Stimulated activated naive CD8-positive, alpha-beta T cell treated with anti-CD3 and anti-CD28 coated beads, Interleukin-15, Interleukin-2, amounts not matched to agents 100 U/mL and 50 U/mL, for 24 hours (primary cell): ENCODE measurements at regions not wholly inside any gene's neighbourhood (a gene's known extent, or its start where the extent isn't known, plus 50 kb on each side); places are given as distances from the start of the nearest gene placed in this dataset.

Experiments used
- ATAC-seq: fragments of 150-1000 bp; cut with Tn5 transposase; one replicate; pipeline ENCODE4 v1.10.0; 2021
- DNase-seq: peaks from one replicate; pipeline ENCODE4 v3.0.0; 2021

- DNase-seq, result no peak
- ATAC-seq, result no peak
Measured at GRCh38 chr9:115998666-115999065, 154.9 kb upstream of the PAPPA start.

DNA sequence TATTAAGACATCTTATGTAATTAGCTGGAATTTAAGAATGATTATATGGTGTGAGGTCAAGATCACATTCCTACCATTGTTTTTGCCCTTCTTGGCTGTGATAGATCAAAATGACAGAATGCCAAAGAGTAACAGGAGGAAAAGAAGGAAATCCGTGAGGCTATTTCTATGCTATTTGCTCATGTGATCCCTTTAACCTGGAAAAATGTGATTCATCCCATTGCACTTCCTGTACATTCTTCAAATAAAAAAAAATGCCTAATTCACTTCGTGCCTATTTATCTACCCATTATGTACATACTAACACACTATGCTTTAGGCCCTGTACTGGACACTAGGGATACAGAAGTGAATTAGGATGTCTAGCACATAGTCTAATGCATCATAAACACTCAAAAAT, 154.1 kb upstream of the PAPPA start:
- ATAC-seq (no peak), DNase-seq (no peak)

DNA sequence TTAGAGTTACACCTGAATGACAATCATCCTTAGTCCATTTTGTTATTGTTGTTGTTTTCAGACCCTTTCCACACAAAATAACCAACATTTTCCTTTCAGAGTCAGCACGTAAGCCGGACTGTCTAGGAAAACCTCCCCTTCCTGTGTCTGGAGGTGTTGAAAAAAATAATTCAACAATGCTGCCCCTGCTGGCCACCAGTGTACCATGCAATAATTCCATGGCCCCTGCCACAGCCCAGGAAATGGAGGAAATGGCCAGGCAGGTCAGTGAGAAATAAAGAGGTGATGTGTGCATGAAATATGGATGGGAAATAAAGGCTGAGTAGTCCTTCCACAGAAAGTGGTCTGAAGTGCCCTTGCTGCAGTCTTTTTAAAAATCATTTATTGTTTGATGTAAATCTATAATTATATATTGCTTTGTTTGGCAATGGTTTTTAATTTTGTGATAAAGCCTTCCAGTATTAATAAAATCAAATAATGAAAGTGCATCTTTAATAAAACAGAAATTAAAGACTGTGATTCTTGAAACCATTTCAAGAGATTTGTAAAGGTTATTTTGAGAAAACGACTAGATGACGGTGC, 152.8 kb upstream of the PAPPA start:
- ATAC-seq (no peak), DNase-seq (peak; percentile 6)

GRCh38 chr9:116002181-116002580, 151.4 kb upstream of the PAPPA start:
- ATAC-seq (no peak), DNase-seq (no peak)

DNA sequence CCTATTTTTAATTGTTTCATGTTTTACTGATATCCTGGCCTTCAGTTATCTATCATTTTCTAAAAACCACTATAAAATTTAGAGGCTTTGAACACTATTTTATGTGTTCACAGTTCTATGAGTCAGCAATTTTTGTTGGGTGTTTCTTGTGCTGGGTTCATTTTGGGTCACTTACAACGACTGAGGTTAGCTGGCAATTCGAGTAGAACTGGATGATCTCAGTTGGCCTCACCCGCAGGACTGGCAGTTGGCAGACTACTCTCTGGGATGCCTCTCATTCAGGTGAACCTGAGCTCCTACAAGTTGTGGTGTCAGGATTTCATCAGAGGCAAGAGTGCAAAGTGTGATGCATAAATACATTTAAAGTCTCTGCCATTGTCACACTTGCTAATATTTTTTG, 151.0 kb upstream of the PAPPA start:
- DNase-seq, result no peak
- ATAC-seq, result no peak

GRCh38 chr9:116003397-116003796, 150.2 kb upstream of the PAPPA start:
- DNase-seq (no peak), ATAC-seq (no peak)

DNA sequence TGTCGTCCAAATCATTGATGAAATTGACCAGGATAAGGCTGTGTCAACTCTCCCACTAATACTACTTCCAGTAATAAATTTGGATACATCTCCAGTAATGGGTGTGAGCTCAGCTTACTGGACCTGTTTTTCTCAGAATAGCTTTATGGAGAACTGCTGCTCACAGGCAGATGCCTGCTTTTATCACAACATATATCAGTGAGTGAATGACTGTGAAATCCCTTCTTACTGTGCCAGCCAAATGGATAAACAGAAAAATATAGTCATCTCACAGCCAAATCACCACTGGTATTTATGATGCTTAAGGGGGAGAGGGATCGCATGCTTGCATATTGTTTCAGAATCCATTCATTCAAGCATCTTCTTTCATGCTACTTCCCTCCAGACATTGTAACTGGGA, 148.4 kb upstream of the PAPPA start:
- ATAC-seq (no peak), DNase-seq (no peak)

GRCh38 chr9:116007824-116008223, 145.8 kb upstream of the PAPPA start:
- ATAC-seq, result no peak
- DNase-seq, result no peak

- ATAC-seq (no peak), DNase-seq (no peak)
Measured at GRCh38 chr9:116008278-116008677, 145.3 kb upstream of the PAPPA start.

GRCh38 chr9:116009420-116009819, 144.2 kb upstream of the PAPPA start:
- ATAC-seq (no peak), DNase-seq (no peak)

GRCh38 chr9:116015855-116016254, 137.7 kb upstream of the PAPPA start:
- no peak for ATAC-seq

GRCh38 chr9:116020146-116020545, 133.4 kb upstream of the PAPPA start:
- ATAC-seq, result no peak
- no peak for DNase-seq

More at GRCh38 chr9:116015855-116016254, 137.7 kb upstream of the PAPPA start:
- no peak for DNase-seq

DNA sequence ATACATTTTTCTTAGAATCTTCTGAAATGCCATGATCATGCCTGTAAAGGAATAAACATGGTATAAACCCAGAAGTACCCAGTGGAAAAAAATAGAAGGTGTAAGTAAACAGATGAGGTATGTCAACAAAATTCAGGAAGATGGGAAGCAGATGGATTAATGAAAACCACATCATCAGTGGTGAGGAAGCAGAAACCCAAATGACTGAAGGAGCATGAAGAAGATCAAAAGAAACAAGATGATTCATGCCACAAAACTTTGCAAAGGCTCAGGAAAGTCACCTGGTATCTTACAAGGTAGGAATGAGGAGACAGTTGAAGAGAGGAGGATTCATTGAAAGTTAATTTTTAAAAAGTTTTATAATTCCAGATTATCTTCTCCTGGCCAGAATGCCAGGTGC, 132.8 kb upstream of the PAPPA start:
- DNase-seq (no peak), ATAC-seq (no peak)

- no peak for DNase-seq
- no peak for ATAC-seq
Measured at GRCh38 chr9:116027096-116027495, 126.5 kb upstream of the PAPPA start.

DNA sequence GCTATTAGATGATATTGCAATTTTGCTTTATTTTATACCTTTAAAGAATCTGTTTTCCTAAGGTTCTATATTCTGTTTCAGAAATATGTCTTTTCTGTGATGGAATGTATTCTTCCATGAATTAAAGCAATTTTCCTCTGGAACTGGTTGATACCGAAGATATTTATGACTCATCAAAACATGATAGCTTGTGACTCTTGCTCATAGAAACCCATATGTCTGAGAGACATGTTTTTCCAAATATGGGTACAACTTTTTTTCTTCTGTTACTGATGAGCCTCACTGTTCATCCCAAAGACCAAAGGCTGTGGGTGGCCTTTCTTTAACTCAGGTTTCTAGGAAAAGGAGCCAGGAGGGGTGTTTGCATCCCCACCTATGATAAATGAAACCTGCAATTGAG, 126.1 kb upstream of the PAPPA start:
- no peak for DNase-seq
- ATAC-seq, result no peak

DNA sequence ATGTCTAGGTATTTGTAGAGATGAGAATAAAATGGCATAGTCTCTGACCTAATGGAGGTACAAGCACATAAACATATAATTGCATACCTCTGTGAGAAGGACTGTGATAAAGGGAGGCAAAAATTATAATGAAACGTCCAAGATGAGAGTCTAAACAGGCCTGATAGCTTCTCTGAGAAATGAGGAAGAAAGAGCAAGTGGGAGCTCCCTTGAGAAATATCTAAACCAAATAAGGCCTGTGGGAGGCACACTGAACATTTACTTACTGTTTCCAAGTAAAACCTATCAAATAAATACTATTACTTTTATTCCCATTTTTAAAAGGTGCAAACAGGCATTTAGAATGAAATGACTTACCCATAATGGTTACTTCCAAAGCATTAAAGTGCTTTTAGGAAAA, 125.6 kb upstream of the PAPPA start:
- DNase-seq (no peak), ATAC-seq (no peak)

GRCh38 chr9:116030517-116030916, 123.1 kb upstream of the PAPPA start:
- ATAC-seq (no peak), DNase-seq (no peak)

DNA sequence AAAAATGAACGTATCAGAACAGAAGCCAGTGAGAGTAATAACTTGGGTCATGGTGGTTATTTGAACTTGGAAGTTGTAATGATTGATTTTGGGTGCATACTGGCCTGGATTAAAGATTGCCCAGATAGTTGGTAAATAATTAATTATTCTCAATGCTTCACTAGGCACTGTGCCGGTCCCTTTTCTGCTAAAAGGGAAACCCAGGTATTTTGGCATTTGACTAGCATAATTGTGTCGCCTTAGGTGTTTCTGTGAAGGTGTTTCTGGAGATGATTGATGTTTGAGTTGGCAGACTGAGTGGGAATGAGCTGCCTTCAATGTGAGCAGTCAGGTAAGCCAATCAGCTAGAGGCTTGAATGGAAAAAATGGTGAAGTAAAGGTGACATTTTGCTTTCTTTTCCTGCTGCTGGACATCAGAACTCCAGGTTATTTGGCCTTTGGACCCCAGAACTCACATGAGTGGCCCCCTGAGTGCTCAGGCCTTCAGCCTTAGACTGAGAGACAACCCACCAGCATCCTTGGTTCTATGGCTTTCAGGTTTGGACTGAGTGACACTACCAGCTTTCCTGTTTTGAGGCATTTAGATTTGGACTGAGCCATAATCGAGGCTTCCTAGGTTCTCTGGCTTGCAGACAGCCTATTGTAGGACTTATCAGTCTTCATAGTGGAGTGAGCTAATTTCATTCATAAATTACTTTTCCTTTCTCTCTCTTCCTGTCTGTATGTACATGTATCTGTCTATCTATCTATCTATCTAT, 120.7 kb upstream of the PAPPA start:
- DNase-seq, result no peak
- no peak for ATAC-seq

GRCh38 chr9:116039312-116039711, 114.3 kb upstream of the PAPPA start:
- no peak for DNase-seq
- no peak for ATAC-seq

DNA sequence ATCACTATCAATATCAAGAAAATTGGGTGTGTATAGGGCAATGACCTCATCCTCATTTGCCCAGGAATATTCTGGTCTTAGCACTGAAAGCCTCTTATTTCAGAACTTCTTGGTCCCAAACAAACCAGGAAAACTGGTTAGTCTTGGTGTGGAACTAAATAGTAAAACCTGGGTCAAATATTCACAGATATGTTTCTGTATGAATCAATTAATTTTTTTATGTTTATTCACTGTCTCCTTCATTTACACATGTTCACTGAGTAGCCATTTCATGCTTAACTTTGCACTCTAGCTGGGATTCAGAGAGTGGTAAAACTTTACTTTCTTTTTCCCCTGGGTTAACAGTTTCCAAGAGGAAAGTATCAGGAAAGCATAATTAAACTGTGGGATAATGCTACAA, 113.7 kb upstream of the PAPPA start:
- DNase-seq (no peak), ATAC-seq (no peak)

GRCh38 chr9:116042321-116042720, 111.3 kb upstream of the PAPPA start:
- no peak for DNase-seq
- ATAC-seq, result no peak

DNA sequence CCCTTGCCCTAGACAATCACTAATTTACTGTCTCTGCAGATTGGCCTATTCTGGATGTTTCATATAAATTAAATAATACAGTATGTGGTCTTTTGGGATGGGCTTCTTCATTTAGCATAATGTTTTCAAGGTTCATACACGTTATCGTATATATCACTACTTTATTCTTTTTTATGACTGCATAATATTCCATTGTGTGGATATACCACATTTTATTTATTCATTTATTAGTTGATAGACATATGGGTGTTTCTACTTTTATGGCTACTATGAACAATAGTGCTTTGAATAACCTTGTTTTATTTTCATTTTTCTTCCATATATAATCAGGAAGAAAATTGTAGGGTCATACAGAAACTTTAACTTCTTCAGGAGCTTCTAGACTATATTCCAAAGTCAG, 108.5 kb upstream of the PAPPA start:
- no peak for ATAC-seq
- DNase-seq, result no peak

GRCh38 chr9:116048081-116048480, 105.5 kb upstream of the PAPPA start:
- DNase-seq, result no peak
- no peak for ATAC-seq

GRCh38 chr9:116049456-116049855, 104.1 kb upstream of the PAPPA start:
- DNase-seq (no peak), ATAC-seq (no peak)
